Kidney tubule cell (primary cell): ENCODE measurements at regions not wholly inside any gene's neighbourhood (a gene's known extent, or its start where the extent isn't known, plus 50 kb on each side); places are given as distances from the start of the nearest gene placed in this dataset.
A peak's percentile ranks its signal among the peaks of the same experiment; 100 is the strongest.

Source experiments
- DNase-seq: peaks from one replicate; pipeline ENCODE4 v3.0.0-alpha.2; 2018; ENCODE audit warnings: low spot score

DNA sequence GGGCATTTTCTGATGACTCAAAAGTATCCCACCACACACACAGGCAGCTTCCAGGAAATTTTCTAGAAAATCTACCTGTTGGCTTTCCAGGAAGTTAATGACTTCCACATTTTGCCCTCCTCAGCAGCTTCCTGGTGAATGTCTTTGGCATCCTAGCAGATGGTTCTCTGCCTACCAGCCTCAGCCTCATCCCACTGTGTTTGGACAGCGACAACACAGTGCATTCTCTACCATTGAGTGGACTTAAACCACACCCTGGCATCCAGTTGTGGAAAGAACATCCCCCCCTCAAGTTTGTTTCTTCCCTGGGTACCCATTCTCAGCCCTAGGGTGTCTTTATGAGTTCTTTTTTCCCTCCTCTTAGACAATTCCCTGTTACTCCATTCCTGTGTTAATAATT lies 50.8 kb upstream of the GADL1 start:
- DNase-seq, result peak; percentile 30

- no peak for DNase-seq
Observed at GRCh38 chr3:30948426-30948825, 54.0 kb upstream of the GADL1 start.

- no peak for DNase-seq
Observed at GRCh38 chr3:30951826-30952225, 57.4 kb upstream of the GADL1 start.

GRCh38 chr3:30952786-30953185 lies 58.3 kb upstream of the GADL1 start:
- DNase-seq, result no peak

DNA sequence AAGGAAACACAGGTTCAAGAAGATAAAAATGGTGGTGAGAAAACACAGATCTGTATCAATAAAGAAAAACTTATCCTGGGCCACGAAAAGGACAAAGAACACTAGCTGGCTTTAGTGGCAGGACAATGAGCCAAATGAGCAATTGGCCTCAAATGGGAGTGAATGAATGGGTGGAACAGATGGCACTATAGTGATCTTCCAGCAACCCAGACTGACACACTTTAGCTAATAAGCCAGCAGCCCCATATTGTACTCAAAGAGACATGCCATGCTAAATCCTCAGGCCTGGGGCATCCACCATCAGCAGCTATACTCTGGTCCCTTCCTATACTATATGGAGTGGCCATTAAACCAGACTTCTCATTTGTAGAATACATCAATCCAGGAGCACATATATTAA lies 60.0 kb upstream of the GADL1 start:
- DNase-seq, result no peak

DNA sequence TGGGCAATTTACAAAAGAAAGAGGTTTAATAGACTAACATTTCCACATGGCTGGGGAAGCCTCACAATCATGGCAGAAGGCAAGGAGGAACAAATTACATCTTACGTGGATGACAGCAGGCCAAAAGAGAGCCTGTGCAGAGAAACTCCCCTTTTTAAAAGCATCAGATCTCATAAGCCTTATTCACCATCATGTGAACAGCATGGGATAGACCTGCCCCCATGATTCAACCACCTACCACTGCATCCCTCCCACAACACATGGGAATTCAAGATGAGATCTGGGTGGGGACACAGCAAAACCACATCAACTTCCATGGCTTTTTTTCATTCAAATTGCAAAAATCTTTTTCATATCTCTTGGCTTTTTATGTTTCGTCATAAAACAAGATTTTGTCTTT lies 67.6 kb upstream of the GADL1 start:
- DNase-seq, result no peak

GRCh38 chr3:30962493-30962892 lies 68.0 kb upstream of the GADL1 start:
- DNase-seq, result no peak

DNA sequence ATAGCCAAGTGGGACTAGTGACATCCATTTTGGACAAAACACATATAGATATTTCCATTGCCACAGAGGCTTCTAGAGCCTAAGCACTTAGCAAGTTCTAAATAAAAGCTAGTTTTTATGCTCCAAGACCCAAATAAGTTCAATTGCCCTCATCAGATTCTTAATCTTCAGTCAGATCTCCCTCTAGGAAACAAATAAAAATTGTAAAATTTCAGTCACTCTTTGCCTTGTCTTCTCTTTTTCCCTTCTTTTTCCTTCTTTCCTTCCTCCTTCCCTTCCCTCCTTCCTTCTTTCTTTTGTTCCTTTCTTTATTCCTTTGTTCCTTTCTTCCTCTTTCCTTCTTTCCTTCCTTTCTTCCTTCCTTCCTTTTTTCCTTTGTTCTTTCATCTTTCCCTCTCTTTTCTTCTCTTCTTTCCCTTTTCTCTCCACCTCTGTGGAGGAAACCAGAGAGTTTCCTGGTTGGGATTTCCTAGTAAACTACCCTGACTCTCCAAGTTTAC lies 68.8 kb upstream of the GADL1 start:
- no peak for DNase-seq

DNA sequence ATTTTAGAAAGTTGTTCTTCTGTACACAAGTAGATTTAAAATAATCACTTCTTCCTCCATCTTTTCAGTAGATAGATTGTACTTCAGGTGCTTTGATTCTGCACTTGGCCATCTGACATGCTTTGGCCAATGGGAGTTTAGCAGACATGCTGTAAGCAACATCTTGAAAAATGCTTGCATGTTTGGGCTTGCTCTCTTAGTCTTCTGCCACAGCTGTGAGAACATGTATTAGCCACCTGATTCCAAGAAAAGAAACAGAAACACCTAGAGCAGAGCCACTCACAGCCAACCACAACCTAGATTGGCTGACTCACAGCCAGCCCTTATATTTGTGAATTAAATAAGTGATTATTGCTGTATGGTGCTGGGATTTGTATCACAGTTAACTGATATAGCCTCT lies 70.2 kb upstream of the GADL1 start:
- DNase-seq, result peak; percentile 18

DNA sequence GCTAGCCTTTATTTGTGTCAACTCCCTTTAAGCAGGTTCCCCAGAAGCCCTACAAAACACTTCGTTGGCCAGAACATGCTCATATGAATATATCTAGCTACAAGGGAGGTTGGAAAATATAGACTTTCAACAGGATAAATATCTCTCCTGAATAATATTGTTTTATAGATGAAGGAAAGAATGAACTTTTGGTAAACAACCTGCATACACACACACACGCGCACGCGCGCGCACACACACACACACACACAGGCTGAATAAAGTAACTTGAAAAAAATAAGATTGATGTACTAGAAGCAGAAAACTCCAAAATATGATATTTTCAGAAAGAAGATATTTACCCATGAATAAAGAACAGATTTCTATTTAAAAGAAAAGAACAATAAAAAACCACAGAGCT lies 72.4 kb upstream of the GADL1 start:
- no peak for DNase-seq

DNA sequence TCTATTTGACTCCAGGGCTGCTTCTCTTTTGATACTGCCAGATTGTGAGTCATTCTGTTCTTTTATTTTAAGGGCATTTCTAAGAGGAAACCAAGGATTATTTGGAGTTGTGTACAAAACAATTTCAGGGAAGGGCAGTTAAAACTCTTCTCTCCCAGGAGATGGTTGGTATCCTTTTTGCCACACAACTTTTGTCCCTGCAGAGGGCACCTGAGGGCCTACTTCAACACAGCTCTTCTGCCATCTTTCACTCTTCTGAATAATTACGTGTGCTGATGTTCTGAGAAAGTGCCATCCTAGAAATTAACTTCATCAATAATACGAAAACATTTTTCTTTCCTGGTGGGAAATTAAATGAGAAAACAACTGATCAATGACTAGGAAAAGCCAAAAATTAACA lies 75.7 kb upstream of the GADL1 start:
- DNase-seq, result peak; percentile 20

DNA sequence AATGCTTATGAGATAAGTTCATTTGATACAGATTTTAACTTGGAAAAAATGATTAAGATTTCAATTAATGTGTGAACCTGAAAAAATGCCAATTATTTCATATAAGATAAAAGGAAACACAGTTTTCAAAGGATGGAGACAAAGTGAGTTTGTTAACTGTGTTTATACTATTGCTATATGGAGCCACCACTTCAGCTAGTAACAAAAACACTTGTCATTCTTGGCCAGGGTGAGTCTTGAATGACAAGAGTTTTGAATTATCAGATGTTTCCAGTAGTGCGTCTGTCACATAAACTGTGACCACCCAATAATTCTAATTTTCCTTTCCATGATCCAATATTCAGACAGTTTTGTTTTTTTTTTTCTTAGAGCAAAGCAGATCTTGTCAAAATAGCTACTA lies 78.0 kb upstream of the GADL1 start:
- DNase-seq, result no peak

- no peak for DNase-seq
Observed at GRCh38 chr3:30974071-30974470, 79.6 kb upstream of the GADL1 start.

GRCh38 chr3:30977592-30977991 lies 83.1 kb upstream of the GADL1 start:
- no peak for DNase-seq

GRCh38 chr3:30980993-30981392 lies 86.5 kb upstream of the GADL1 start:
- no peak for DNase-seq

DNA sequence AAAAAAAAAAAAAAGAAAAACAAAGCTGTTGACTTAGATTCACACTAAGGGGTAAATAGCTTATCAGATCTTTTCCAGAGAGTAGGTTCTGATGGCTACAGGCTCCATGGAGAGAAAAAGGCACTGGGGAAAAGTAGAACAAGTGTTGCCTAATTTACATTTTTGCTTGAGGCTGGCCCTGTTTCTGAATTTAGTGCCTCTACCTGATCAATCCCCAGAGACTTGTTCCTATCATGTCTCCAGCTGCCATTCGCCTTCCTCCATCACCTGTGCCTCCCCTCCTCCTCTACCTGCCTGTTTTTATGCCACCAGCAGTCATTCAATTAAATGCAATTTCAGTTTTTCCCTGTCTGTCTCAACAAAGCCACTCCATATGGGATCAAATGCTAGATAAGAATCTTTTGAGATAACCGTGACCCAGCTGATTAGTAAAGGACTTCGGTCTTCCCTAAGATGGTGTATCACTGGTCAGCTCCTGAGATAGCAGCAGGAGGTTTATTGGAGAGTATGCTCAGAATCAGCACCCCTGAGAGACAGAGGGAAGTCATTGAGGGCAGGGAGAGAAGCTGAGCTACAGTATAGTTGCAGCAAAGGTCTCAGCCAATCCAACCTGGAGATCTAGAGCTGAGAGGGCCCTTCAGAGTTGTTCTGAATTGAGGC lies 88.1 kb upstream of the GADL1 start:
- no peak for DNase-seq

GRCh38 chr3:30984855-30985749 lies 90.6 kb upstream of the GADL1 start:
- peak; percentile 58 for DNase-seq

GRCh38 chr3:30986551-30986950 lies 92.1 kb upstream of the GADL1 start:
- DNase-seq, result no peak

GRCh38 chr3:30988769-30989168 lies 94.3 kb upstream of the GADL1 start:
- no peak for DNase-seq

DNA sequence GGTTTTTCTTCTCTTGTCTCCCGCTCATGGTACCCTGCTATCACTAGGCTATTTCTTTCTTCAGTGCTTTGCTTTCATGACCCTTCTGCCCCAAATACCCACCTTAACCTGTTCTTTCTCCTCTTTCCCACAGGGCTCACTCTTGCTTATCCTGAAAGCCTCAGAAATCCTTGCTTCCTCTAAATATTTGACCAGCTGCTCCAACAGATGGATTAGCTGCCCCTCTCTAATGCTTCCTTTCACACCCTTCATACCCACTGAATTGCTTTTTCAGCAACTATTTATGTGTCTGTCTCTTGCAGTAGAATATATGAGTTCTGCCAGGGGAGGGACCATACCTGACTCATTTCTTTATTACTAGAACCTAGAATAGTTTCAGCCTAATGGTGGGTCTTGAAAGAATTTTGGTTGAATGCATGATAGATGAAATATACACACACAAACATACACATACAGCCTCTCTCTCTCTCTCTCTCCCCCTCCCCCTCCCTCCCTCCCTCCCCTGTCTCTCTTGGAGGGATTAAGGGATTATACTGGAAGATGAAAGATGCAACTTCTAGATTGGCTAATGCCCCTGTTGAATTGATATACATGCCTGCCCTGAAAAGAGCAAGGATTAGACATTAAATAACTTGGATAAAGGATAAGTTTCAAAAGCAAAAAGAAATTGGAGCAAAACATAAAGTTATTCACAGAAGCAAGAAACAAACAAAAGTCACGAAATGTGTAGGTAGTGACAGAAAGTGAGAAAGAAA lies 95.0 kb upstream of the GADL1 start:
- DNase-seq, result no peak

DNA sequence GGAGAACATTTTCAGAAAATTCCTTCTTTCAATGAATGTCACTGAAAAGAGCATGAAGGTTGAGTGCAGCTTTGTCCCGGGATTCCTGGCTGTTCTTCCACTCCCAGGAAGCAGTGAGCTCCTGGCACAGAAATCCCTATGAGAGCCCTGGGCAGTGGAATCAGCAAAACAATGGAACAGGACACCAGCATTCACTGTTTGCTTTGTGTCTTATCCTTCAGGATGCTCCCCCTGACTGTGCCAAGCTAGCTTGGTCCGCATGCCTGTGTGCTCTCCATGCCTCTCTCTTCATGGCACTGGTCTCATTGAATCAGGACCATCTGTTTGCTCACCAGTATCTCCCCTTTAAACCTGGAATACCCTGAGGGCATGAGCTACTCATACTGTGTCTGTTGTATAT lies 102.0 kb upstream of the GADL1 start:
- no peak for DNase-seq

DNA sequence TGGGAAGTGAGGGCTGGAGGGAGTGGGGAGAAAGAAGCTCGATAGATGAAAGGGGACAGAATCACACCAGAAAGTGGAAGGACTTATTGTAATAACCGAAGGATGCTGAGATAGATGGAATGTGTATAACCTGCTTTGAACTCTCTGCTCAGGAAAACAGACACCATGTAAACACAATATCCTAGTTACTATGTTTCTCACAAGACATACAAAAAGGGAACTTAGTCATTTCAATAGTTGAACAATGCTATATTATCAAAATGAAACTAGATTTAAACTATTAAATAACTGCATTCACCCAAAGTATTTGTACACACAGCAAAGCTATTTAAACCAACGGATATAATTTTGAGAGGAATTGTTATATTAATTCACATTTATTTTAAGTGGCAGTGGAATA lies 108.3 kb upstream of the GADL1 start:
- DNase-seq, result no peak
